Common myeloid progenitor, CD34-positive (primary cell): ENCODE measurements at regions not wholly inside any gene's neighbourhood (a gene's known extent, or its start where the extent isn't known, plus 50 kb on each side); places are given as distances from the start of the nearest gene placed in this dataset.
"Not testable (repeated sequence)": the region's sequence is repeated elsewhere in the genome, so short reads cannot be mapped to it uniquely, and the experiment has no call there.

Experiments used
- CTCF ChIA-PET: fragments of 350-600 bp; sonication (Branson Sonifier 250); formaldehyde crosslinking; loops from one replicate; lab custom pipeline; 2021; ENCODE audit warnings: antibody characterized with exemption; lab: Charles Lee
- POLR2A ChIA-PET: fragments of 350-600 bp; sonication (Branson Sonifier 250); formaldehyde crosslinking; loops from one replicate; lab custom pipeline; 2021; ENCODE audit warnings: antibody characterized with exemption; lab: Charles Lee
- DNase-seq, 3 donors: peaks; one replicate each; pipeline versions ENCODE4 v3.0.0 to v3.0.0-alpha.2; 2013
- H3K27ac ChIP-seq, 2 experiments: 1 replicate in 1 of 2; 2 replicates in 1 of 2; pipeline ENCODE4 v1.7.0; 2013; ENCODE audit warnings: inconsistent platforms in 2 of 2, low read length in 2 of 2, mild to moderate bottlenecking in 2 of 2, low read depth in 1 of 2, moderate library complexity in 1 of 2; ENCODE audit not compliant: severe bottlenecking in 2 of 2, insufficient read depth in 1 of 2, poor library complexity in 1 of 2
- H3K27me3 ChIP-seq, 5 experiments: replicated peaks in 2 of 5; 1 replicate in 3 of 5; 2 replicates in 2 of 5; pipeline versions ENCODE4 v1.6.1 to v1.7.0; 2013; ENCODE audit warnings: low read length in 4 of 5, mild to moderate bottlenecking in 2 of 5, moderate library complexity in 2 of 5, inconsistent platforms in 1 of 5; ENCODE audit not compliant: insufficient read depth in 5 of 5, control insufficient read depth in 4 of 5
- H3K36me3 ChIP-seq, 4 experiments: 1 replicate in 2 of 4; 2 replicates in 2 of 4; pipeline versions ENCODE4 v1.6.1 to v1.7.0; 2013; ENCODE audit warnings: low read length in 3 of 4, control low read depth in 1 of 4, mild to moderate bottlenecking in 1 of 4; ENCODE audit not compliant: control insufficient read depth in 4 of 4, insufficient read depth in 4 of 4
- H3K4me1 ChIP-seq, 4 experiments: 1 replicate in 3 of 4; 2 replicates in 1 of 4; pipeline versions ENCODE4 v1.6.1 to v1.7.1; 2013; ENCODE audit warnings: low read length in 3 of 4, mild to moderate bottlenecking in 3 of 4, control low read depth in 1 of 4, inconsistent platforms in 1 of 4, moderate library complexity in 1 of 4; ENCODE audit not compliant: control insufficient read depth in 4 of 4, insufficient read depth in 4 of 4; ENCODE audit errors: control extremely low read depth in 1 of 4
- H3K4me3 ChIP-seq, 7 experiments: 1 replicate in 4 of 7; 2 replicates in 3 of 7; pipeline versions ENCODE4 v1.5.1 to v1.7.0; 2013; ENCODE audit warnings: mild to moderate bottlenecking in 7 of 7, low read length in 6 of 7, moderate library complexity in 6 of 7, inconsistent platforms in 2 of 7, low read depth in 2 of 7, control low read depth in 1 of 7; ENCODE audit not compliant: insufficient read depth in 4 of 7, control insufficient read depth in 1 of 7; ENCODE audit errors: extremely low read depth in 1 of 7
- H3K9me3 ChIP-seq, 5 experiments: 1 replicate in 4 of 5; 2 replicates in 1 of 5; pipeline versions ENCODE4 v1.6.1 to v1.7.1; 2013; ENCODE audit warnings: low read length in 4 of 5, mild to moderate bottlenecking in 2 of 5, inconsistent platforms in 1 of 5, low read depth in 1 of 5, moderate library complexity in 1 of 5; ENCODE audit not compliant: control insufficient read depth in 4 of 5, insufficient read depth in 2 of 5; ENCODE audit errors: control extremely low read depth in 1 of 5
- WGBS: methylation state at CpG from one replicate; pipeline ENCODE4 v1.1.5; 2013; ENCODE audit not compliant: insufficient coverage; 5-methylcytosine and 5-hydroxymethylcytosine counted together

GRCh38 chr17:51359055-51359454, 98.7 kb downstream of the UTP18 start:
- DNase-seq, result no peak
- CTCF ChIA-PET, result no interaction called here
- POLR2A ChIA-PET, result no interaction called here
- no CpG with 5 or more reads among the region's 4 CpGs for WGBS
- no peaks in the 10 kb centered on the region for H3K9me3 ChIP-seq
- peaks cover 0 to 16% (median 3%) of the 10 kb centered on the region in 5 experiments for H3K27me3 ChIP-seq
- H3K36me3 ChIP-seq, result no peaks in the 10 kb centered on the region
- H3K27ac ChIP-seq, result no peak overlapping the region
- no peaks in the 10 kb centered on the region for H3K4me1 ChIP-seq
- no peak overlapping the region for H3K4me3 ChIP-seq

DNA sequence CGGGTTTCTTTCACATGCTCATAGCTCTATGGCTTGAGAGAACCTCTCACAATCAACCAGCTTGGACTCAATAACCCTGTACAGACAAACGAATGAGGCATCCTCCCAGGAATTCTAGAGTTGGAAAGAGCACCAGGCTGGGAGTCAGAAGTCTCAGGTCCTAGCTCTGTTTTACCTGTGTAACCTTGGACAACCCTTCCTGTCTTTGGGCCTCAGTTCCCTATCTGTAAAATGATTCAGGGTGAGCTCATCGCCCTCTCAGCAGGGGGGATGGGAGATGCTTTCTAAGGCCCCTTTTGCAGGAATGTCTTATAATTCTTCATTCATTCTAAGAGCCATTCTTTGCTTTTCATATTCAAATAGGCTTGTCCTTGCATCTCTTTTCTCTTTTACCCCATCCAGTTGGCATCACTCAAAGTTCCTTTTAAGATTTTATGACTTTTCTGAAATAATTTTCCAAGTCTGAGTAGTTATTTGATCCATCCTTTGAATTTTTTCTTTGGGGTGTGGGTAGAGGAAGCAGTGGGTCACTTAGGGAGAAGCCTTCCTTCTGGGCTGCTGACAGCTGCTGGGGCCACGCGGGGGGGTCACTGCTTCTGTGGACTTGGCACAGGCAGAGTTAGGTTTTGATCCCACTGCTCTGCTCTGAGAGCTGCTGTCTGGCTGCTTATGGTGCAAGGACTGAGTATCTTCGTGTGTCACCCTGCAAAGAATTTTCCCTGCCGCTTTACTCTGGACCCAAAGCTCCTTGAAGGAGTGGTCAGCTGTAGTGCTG, 102.7 kb downstream of the UTP18 start:
- Histone ChIP-seq H3K27me3 (peaks cover 0 to 3% (median 0%) of the 10 kb centered on the region in 5 experiments), H3K4me3 (no peak overlapping the region), H3K36me3 (no peaks in the 10 kb centered on the region), H3K27ac (no peak overlapping the region), H3K9me3 (no peaks in the 10 kb centered on the region), H3K4me1 (peaks cover 0 to 3% (median 0%) of the 10 kb centered on the region in 4 experiments)
- 78% methylated on average over 5 of the region's 7 CpGs for WGBS
- ChIA-PET CTCF (no interaction called here), POLR2A (no interaction called here)
- no peak for DNase-seq

GRCh38 chr17:51365090-51365489, 104.7 kb downstream of the UTP18 start:
- Histone ChIP-seq H3K4me1 (peaks cover 0 to 3% (median 0%) of the 10 kb centered on the region in 4 experiments), H3K4me3 (no peak overlapping the region), H3K36me3 (no peaks in the 10 kb centered on the region), H3K9me3 (no peaks in the 10 kb centered on the region), H3K27me3 (peaks cover 0 to 5% (median 2%) of the 10 kb centered on the region in 5 experiments), H3K27ac (no peak overlapping the region)
- DNase-seq, result peak in 2 of 3 donors; percentile 5 to 14
- 22% methylated on average over 4 of the region's 8 CpGs for whole genome bisulfite sequencing
- CTCF ChIA-PET, result no interaction called here
- POLR2A ChIA-PET, result no interaction called here

DNA sequence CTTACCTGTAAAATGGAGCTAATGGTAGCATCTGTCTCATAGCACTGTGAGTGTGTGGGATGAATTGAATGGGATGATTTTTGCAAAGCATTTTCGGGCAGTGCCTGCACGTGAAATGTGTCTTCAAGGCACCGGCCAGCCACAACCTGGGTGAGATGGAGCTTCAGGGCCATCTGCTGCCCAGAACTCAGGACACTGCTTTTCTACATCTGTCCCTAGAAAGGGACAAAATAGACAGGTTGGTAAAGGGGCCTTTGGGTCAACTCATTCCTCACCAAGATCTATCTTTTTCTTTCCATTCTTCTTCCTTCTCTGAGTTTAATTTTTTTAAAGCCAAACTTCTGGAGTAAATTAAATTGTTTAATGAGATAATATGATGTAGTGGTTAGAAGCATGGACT, 106.5 kb downstream of the UTP18 start:
- no peak overlapping the region for H3K4me3 ChIP-seq
- no peak overlapping the region for H3K27ac ChIP-seq
- no peak for DNase-seq
- peaks cover 0 to 5% (median 2%) of the 10 kb centered on the region in 5 experiments for H3K27me3 ChIP-seq
- peaks cover 0 to 3% (median 0%) of the 10 kb centered on the region in 4 experiments for H3K4me1 ChIP-seq
- peaks cover 0 to under 1% (median 0%) of the 10 kb centered on the region in 5 experiments for H3K9me3 ChIP-seq
- ChIA-PET CTCF (no interaction called here), POLR2A (no interaction called here)
- no peaks in the 10 kb centered on the region for H3K36me3 ChIP-seq
- 100% methylated on average over 3 of the region's 3 CpGs for WGBS

GRCh38 chr17:51367836-51368235, 107.5 kb downstream of the UTP18 start:
- H3K4me3 ChIP-seq, H3K27ac ChIP-seq, H3K27me3 ChIP-seq, H3K36me3 ChIP-seq, H3K4me1 ChIP-seq, DNase-seq, CTCF ChIA-PET, H3K9me3 ChIP-seq, POLR2A ChIA-PET: not testable (repeated sequence)
- no CpG with 5 or more reads among the region's 1 CpG for whole genome bisulfite sequencing

DNA sequence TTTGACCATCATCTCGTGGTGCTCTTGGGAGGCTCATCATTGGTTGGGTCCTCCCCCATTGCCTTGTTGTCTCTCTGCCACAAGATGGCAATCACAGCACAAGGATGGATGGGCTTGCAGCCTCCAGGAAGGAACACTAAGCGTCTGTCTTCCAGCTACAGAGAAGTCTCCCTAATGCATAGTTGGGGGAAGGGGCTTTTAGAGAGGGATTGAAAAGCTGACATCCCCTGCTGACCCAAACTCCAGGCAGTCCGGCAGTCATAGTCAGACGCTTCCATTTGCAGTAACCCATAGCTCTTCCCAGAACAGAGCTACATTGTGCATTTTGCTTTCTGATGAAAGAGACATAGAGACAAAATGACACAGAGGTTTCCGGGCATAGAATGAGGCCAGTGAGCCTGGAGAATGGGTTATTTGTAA, 111.4 kb downstream of the UTP18 start:
- H3K27ac ChIP-seq, result no peak overlapping the region
- POLR2A ChIA-PET, result interaction anchor here (0.5 to 0.6 kb wide), 2 partner anchors 111 to 161 kb away, joined by 3 to 4 read pairs; partner anchors contain the start of gene UTP18
- WGBS, result 80% methylated on average over 1 of the region's 5 CpGs
- H3K9me3 ChIP-seq, result peaks cover 0 to 3% (median 0%) of the 10 kb centered on the region in 5 experiments
- no peaks in the 10 kb centered on the region for H3K36me3 ChIP-seq
- CTCF ChIA-PET, result interaction anchor here (0.9 to 3.0 kb wide), 15 partner anchors 10 to 734 kb away, joined by 3 to 22 read pairs (median 4); no protein-coding TSS in a partner anchor
- H3K4me3 ChIP-seq, result peak overlapping the region in 1 of 7 experiments; percentile 49
- DNase-seq, result peak; percentile 49 to 68 (median 63)
- H3K4me1 ChIP-seq, result peaks cover 0 to 5% (median 0%) of the 10 kb centered on the region in 4 experiments
- peaks cover 0 to 5% (median 0%) of the 10 kb centered on the region in 5 experiments for H3K27me3 ChIP-seq
